Aorta (tissue), 5 donors: ENCODE measurements at regions not wholly inside any gene's neighbourhood (a gene's known extent, or its start where the extent isn't known, plus 50 kb on each side); places are given as distances from the start of the nearest gene placed in this dataset.

Experiments used
- ATAC-seq: fragments of 200-7000 bp; cut with Tn5 transposase; one replicate; pipeline ENCODE4 v1.9.1; 2022; ENCODE audit warnings: moderate library complexity; ENCODE audit not compliant: low FRiP score
- DNase-seq, 2 donors: peaks; one replicate each; pipeline ENCODE4 v3.0.0-alpha.2; 2020
- H3K27ac ChIP-seq, 2 donors: one replicate each; pipeline ENCODE4 v1.5.1; 2013; ENCODE audit warnings: low read length in 2 of 2, mild to moderate bottlenecking in 2 of 2, moderate library complexity in 2 of 2, control low read depth in 1 of 2, inconsistent platforms in 1 of 2, low read depth in 1 of 2
- H3K27me3 ChIP-seq, 2 donors: one replicate each; pipeline ENCODE4 v1.6.1; 2013; ENCODE audit warnings: control low read depth in 1 of 2, low read length in 1 of 2, mild to moderate bottlenecking in 1 of 2, moderate library complexity in 1 of 2; ENCODE audit not compliant: insufficient read depth in 2 of 2, control insufficient read depth in 1 of 2
- H3K36me3 ChIP-seq, 2 donors: one replicate each; pipeline ENCODE4 v1.6.1; 2013; ENCODE audit warnings: control low read depth in 1 of 2, low read length in 1 of 2, mild to moderate bottlenecking in 1 of 2; ENCODE audit not compliant: insufficient read depth in 2 of 2, control insufficient read depth in 1 of 2
- H3K4me1 ChIP-seq, 2 donors: one replicate each; pipeline ENCODE4 v1.6.1; 2013; ENCODE audit warnings: low read length in 2 of 2, control low read depth in 1 of 2, mild to moderate bottlenecking in 1 of 2, moderate library complexity in 1 of 2; ENCODE audit not compliant: insufficient read depth in 2 of 2, control insufficient read depth in 1 of 2
- H3K4me3 ChIP-seq, 2 donors: one replicate each; pipeline ENCODE4 v1.5.1; 2013; ENCODE audit warnings: low read length in 2 of 2, control low read depth in 1 of 2, mild to moderate bottlenecking in 1 of 2
- H3K9me3 ChIP-seq: one replicate; pipeline ENCODE4 v1.6.1; 2013; ENCODE audit warnings: mild to moderate bottlenecking, low read length; ENCODE audit not compliant: control insufficient read depth
- WGBS, 2 donors: extraction: QIAGEN DNeasy Blood & Tissue Kit; methylation state at CpG; one replicate each; pipeline ENCODE4 v1.1.7; 2013; 5-methylcytosine and 5-hydroxymethylcytosine counted together
- intact Hi-C, 2 donors: fragments of 100-400 bp; cut with DNase I; formaldehyde crosslinking; loops; one replicate each; pipeline versions ENCODE4 v1.14.2 to v1.15.0; 2022
- donor health status: healthy with polysubstance abuse.
- donor health status: Bipolar disorder and iron deficiency.
- donor health status: DM: no; HTN: no; CAD: no.
- donor health status: DM: no; HTN: no; CAD: no.
- donor health status: DM: yes; HTN: yes; CAD: no.

- no peak for DNase-seq
- no peaks in the 10 kb centered on the region for H3K9me3 ChIP-seq
- no peak overlapping the region for H3K27ac ChIP-seq
- H3K36me3 ChIP-seq, result no peaks in the 10 kb centered on the region
- no peaks in the 10 kb centered on the region for H3K4me1 ChIP-seq
- H3K27me3 ChIP-seq, result no peaks in the 10 kb centered on the region
- intact Hi-C loops, result no loop called here
- H3K4me3 ChIP-seq, result no peak overlapping the region
- ATAC-seq, result no peak
Observed at GRCh38 chr5:175070283-175070682, 345.9 kb downstream of the MSX2 start.

GRCh38 chr5:175060257-175060656 is 335.9 kb downstream of the MSX2 start:
- no peaks in the 10 kb centered on the region for H3K9me3 ChIP-seq
- peak overlapping the region; percentile 2 to 40 for H3K4me3 ChIP-seq
- no peak for DNase-seq
- intact Hi-C loops, result loop anchor here (10.0 kb wide), 2 partner anchors 105 to 285 kb away; no protein-coding TSS in a partner anchor
- 46 to 48% methylated on average over 2 of the region's 2 CpGs for WGBS, 2 donors
- H3K4me1 ChIP-seq, result no peaks in the 10 kb centered on the region
- no peak for ATAC-seq
- no peaks in the 10 kb centered on the region for H3K27me3 ChIP-seq
- H3K27ac ChIP-seq, result no peak overlapping the region
- H3K36me3 ChIP-seq, result no peaks in the 10 kb centered on the region

GRCh38 chr5:175059687-175060211 is 335.4 kb downstream of the MSX2 start:
- H3K27ac ChIP-seq, result no peak overlapping the region
- ATAC-seq, result peak; percentile 63
- peak; percentile 76 to 89 for DNase-seq

GRCh38 chr5:175056831-175057230 is 332.4 kb downstream of the MSX2 start:
- Histone ChIP-seq H3K36me3 (no peaks in the 10 kb centered on the region), H3K27ac (no peak overlapping the region), H3K4me1 (no peaks in the 10 kb centered on the region), H3K9me3 (no peaks in the 10 kb centered on the region), H3K27me3 (no peaks in the 10 kb centered on the region), H3K4me3 (no peak overlapping the region)
- no peak for DNase-seq
- ATAC-seq, result no peak
- WGBS, 2 donors, result 90 to 93% methylated on average over 4 of the region's 4 CpGs
- intact Hi-C loops, result loop anchor here in 1 of 2 donors (10.0 kb wide), 1 partner anchor 388 kb away; the partner anchor contains the start of gene DRD1

More at GRCh38 chr5:175059687-175060211, 335.4 kb downstream of the MSX2 start:
- WGBS, 2 donors, result 0 to 1% methylated on average over 22 of the region's 22 CpGs
- Histone ChIP-seq H3K9me3 (no peaks in the 10 kb centered on the region), H3K36me3 (no peaks in the 10 kb centered on the region), H3K4me1 (no peaks in the 10 kb centered on the region), H3K4me3 (peak overlapping the region; percentile 2 to 40), H3K27me3 (no peaks in the 10 kb centered on the region)
- intact Hi-C loops, result loop anchor here (10.0 kb wide), 3 partner anchors 105 to 385 kb away; partner anchors contain the start of gene DRD1 (in 1 of the 2)

- Histone ChIP-seq H3K4me1 (no peaks in the 10 kb centered on the region), H3K27ac (no peak overlapping the region), H3K9me3 (no peaks in the 10 kb centered on the region), H3K36me3 (no peaks in the 10 kb centered on the region), H3K4me3 (no peak overlapping the region), H3K27me3 (no peaks in the 10 kb centered on the region)
- ATAC-seq (no peak), DNase-seq (no peak)
- intact Hi-C loops, result loop anchor here in 1 of 2 donors (10.0 kb wide), 1 partner anchor 391 kb away; the partner anchor contains the start of gene DRD1
- WGBS, 2 donors, result 89 to 90% methylated on average over 3 of the region's 3 CpGs
Observed at GRCh38 chr5:175054243-175054642, 329.9 kb downstream of the MSX2 start.

- intact Hi-C loops, result loop anchor here in 1 of 2 donors (10.0 kb wide), 1 partner anchor 392 kb away; the partner anchor contains the start of gene DRD1
- no peaks in the 10 kb centered on the region for H3K36me3 ChIP-seq
- no peak overlapping the region for H3K27ac ChIP-seq
- ATAC-seq, result no peak
- DNase-seq, result no peak
- 87 to 91% methylated on average over 2 of the region's 2 CpGs for WGBS, 2 donors
- no peaks in the 10 kb centered on the region for H3K9me3 ChIP-seq
- H3K4me1 ChIP-seq, result no peaks in the 10 kb centered on the region
- H3K27me3 ChIP-seq, result no peaks in the 10 kb centered on the region
- no peak overlapping the region for H3K4me3 ChIP-seq
Observed at GRCh38 chr5:175052351-175052750, 328.0 kb downstream of the MSX2 start.

- H3K27ac ChIP-seq, result peak overlapping the region in 1 of 2 donors; percentile 60
- 3 to 4% methylated on average over 1 of the region's 1 CpG for WGBS, 2 donors
- DNase-seq (peak in 1 of 2 donors; percentile 70), ATAC-seq (no peak)
- intact Hi-C loops, result loop anchor here in 1 of 2 donors (5.0 kb wide), 1 partner anchor 55 kb away; no protein-coding TSS in a partner anchor
- no peaks in the 10 kb centered on the region for H3K9me3 ChIP-seq
- peaks cover 0 to 3% of the 10 kb centered on the region in 2 donors for H3K4me1 ChIP-seq
- H3K27me3 ChIP-seq, result no peaks in the 10 kb centered on the region
- H3K4me3 ChIP-seq, result no peak overlapping the region
- no peaks in the 10 kb centered on the region for H3K36me3 ChIP-seq
Observed at GRCh38 chr5:175047048-175047447, 322.7 kb downstream of the MSX2 start.

- Histone ChIP-seq H3K36me3 (no peaks in the 10 kb centered on the region), H3K27ac (peak overlapping the region in 1 of 2 donors; percentile 67), H3K4me3 (no peak overlapping the region), H3K9me3 (no peaks in the 10 kb centered on the region), H3K4me1 (peaks cover 0 to 3% of the 10 kb centered on the region in 2 donors), H3K27me3 (no peaks in the 10 kb centered on the region)
- DNase-seq, result peak in 1 of 2 donors; percentile 61
- intact Hi-C loops, result loop anchor here in 1 of 2 donors (5.0 kb wide), 1 partner anchor 54 kb away; no protein-coding TSS in a partner anchor
- no peak for ATAC-seq
- 1 to 7% methylated on average over 5 of the region's 5 CpGs for WGBS, 2 donors
Observed at GRCh38 chr5:175045820-175046219, 321.4 kb downstream of the MSX2 start.

- Histone ChIP-seq H3K9me3 (no peaks in the 10 kb centered on the region), H3K36me3 (no peaks in the 10 kb centered on the region), H3K27me3 (no peaks in the 10 kb centered on the region), H3K27ac (no peak overlapping the region), H3K4me1 (no peaks in the 10 kb centered on the region), H3K4me3 (no peak overlapping the region)
- 98 to 99% methylated on average over 2 of the region's 2 CpGs for WGBS, 2 donors
- intact Hi-C loops, result no loop called here
- ATAC-seq (no peak), DNase-seq (no peak)
Observed at GRCh38 chr5:175037820-175038219, 313.4 kb downstream of the MSX2 start.
